ENCODE measurements at regions not wholly inside any gene's neighbourhood (a gene's known extent, or its start where the extent isn't known, plus 50 kb on each side); places are given as distances from the start of the nearest gene placed in this dataset.
"Not testable (repeated sequence)": the region's sequence is repeated elsewhere in the genome, so short reads cannot be mapped to it uniquely, and the experiment has no call there.

- no peaks in the 10 kb centered on the region for H3K27me3 ChIP-seq
- H3K9me3 ChIP-seq: no peaks in the 10 kb centered on the region
- no peaks in the 10 kb centered on the region for H3K36me3 ChIP-seq
- no peak for DNase-seq
- 0 out of 2 replicates have a peak, but pooled peaks cover 3% of the 10 kb centered on the region for H3K4me1 ChIP-seq
- TF ChIP-seq, protein P1, sequence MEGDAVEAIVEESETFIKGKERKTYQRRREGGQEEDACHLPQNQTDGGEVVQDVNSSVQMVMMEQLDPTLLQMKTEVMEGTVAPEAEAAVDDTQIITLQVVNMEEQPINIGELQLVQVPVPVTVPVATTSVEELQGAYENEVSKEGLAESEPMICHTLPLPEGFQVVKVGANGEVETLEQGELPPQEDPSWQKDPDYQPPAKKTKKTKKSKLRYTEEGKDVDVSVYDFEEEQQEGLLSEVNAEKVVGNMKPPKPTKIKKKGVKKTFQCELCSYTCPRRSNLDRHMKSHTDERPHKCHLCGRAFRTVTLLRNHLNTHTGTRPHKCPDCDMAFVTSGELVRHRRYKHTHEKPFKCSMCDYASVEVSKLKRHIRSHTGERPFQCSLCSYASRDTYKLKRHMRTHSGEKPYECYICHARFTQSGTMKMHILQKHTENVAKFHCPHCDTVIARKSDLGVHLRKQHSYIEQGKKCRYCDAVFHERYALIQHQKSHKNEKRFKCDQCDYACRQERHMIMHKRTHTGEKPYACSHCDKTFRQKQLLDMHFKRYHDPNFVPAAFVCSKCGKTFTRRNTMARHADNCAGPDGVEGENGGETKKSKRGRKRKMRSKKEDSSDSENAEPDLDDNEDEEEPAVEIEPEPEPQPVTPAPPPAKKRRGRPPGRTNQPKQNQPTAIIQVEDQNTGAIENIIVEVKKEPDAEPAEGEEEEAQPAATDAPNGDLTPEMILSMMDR (IDR thresholded peaks at IDR 0.05; ENCODE audit: low read depth, low read length): no peak
- no peak overlapping the region for H3K4me3 ChIP-seq (ENCODE audit: low read depth, low read length)
Observed at GRCh38 chr2:235105821-235106359, 154.1 kb downstream of the SH3BP4 start.

GRCh38 chr2:235106874-235107639, 155.2 kb downstream of the SH3BP4 start:
- Histone ChIP-seq H3K36me3 (no peaks in the 10 kb centered on the region), H3K4me3 (ENCODE audit: low read depth, low read length) (no peak overlapping the region), H3K9me3 (no peaks in the 10 kb centered on the region), H3K27me3 (no peaks in the 10 kb centered on the region), H3K4me1 (0 out of 2 replicates have a peak, but pooled peaks cover 3% of the 10 kb centered on the region)
- TF ChIP-seq, protein P1 (IDR thresholded peaks at IDR 0.05; ENCODE audit: low read depth, low read length): peak; percentile 92
- DNase-seq: peak; percentile 77

GRCh38 chr2:235107640-235107951, 155.8 kb downstream of the SH3BP4 start:
- no peak overlapping the region for H3K4me3 ChIP-seq (ENCODE audit: low read depth, low read length)
- 0 out of 2 replicates have a peak, but pooled peaks cover 3% of the 10 kb centered on the region for H3K4me1 ChIP-seq
- no peaks in the 10 kb centered on the region for H3K27me3 ChIP-seq
- no peaks in the 10 kb centered on the region for H3K9me3 ChIP-seq
- no peak for DNase-seq
- TF ChIP-seq, protein P1 (IDR thresholded peaks at IDR 0.05; ENCODE audit: low read depth, low read length): no peak
- no peaks in the 10 kb centered on the region for H3K36me3 ChIP-seq

DNA sequence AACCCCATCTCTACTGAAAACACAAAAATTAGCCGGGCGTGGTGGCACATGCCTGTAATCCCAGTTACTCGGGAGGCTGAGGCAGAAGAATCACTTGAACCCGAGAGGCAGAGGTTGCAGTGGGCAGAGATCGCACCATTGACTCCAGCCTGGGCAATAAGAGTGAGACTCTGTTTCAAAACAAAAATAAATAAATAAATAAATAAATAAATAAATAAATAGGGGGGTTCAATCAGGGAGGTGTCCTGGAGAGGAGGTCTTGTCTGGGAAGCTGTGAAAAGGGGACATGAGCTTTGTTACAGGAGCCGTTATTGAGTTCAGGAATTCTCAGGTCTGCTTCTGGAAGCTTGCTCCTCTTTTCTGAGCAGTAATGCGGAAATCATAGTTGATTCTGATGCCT, 157.7 kb downstream of the SH3BP4 start:
- not testable (repeated sequence) for H3K27me3 ChIP-seq, DNase-seq, H3K4me1 ChIP-seq

DNA sequence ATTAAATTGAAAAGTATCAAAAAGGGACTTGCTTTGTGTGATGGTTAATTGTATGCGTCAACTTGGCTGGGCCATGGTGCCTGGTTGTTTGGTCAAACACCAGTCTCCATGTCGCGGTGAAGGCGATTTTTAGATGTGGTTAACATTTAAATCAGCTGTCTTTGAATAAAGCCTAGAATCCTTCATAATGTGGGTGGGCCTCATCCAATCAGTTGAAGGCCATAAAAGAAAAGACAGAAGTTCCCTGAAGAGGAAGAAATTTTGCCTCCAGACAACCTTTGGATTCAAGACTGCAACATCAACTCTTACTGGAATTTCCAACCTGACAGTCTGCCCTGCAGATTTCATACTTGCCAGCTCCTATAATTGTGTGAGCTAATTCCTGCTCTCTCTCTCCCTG, 160.5 kb downstream of the SH3BP4 start:
- Histone ChIP-seq H3K27me3 (no peaks in the 10 kb centered on the region), H3K4me3 (ENCODE audit: low read depth, low read length) (no peak overlapping the region), H3K4me1 (peaks cover 3% of the 10 kb centered on the region), H3K9me3 (no peaks in the 10 kb centered on the region), H3K36me3 (no peaks in the 10 kb centered on the region)
- no peak for DNase-seq
- TF ChIP-seq, protein P1 (IDR thresholded peaks at IDR 0.05; ENCODE audit: low read depth, low read length): no peak

More for the DNA sequence above, 157.7 kb downstream of the SH3BP4 start:
- H3K4me3 ChIP-seq (ENCODE audit: low read depth, low read length); H3K36me3 ChIP-seq; H3K9me3 ChIP-seq: not testable (repeated sequence)

GRCh38 chr2:235113854-235114253, 162.0 kb downstream of the SH3BP4 start:
- no peaks in the 10 kb centered on the region for H3K36me3 ChIP-seq
- TF ChIP-seq, protein P1 (IDR thresholded peaks at IDR 0.05; ENCODE audit: low read depth, low read length): no peak
- H3K4me3 ChIP-seq (ENCODE audit: low read depth, low read length): no peak overlapping the region
- no peaks in the 10 kb centered on the region for H3K27me3 ChIP-seq
- H3K4me1 ChIP-seq: peaks cover 2% of the 10 kb centered on the region
- H3K9me3 ChIP-seq: no peaks in the 10 kb centered on the region
- no peak for DNase-seq

Data from BE2C (cell line).